ENCODE measurements at regions not wholly inside any gene's neighbourhood (a gene's known extent, or its start where the extent isn't known, plus 50 kb on each side); places are given as distances from the start of the nearest gene placed in this dataset.
A peak's percentile ranks its signal among the peaks of the same experiment; 100 is the strongest.

GRCh38 chr9:113823421-113823820, 52.7 kb upstream of the ZNF618 start:
- peak; percentile 57 for DNase-seq (ENCODE audit: low read depth)
